ENCODE measurements at regions not wholly inside any gene's neighbourhood (a gene's known extent, or its start where the extent isn't known, plus 50 kb on each side); places are given as distances from the start of the nearest gene placed in this dataset.
A peak's percentile ranks its signal among the peaks of the same experiment; 100 is the strongest.

DNA sequence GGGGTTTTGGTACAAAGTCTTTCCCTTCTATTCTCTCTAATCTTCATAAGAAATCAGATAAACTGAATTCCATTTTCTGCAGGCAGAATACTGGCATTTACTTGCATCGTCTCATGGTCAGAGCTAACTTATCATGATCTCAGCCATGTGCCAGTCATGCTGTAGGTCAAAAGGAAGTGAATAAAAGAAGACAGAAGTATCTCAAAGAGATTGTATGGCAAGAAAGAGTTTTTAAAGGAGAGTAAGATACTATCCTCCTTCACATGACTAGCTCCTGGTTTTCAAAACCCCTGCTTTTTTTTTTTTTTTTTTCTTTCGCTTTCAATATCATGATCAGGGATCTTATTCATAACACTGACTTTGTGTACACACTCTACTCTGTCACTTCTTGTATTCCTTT lies 398.3 kb downstream of the C6orf118 start:
- DNase-seq: no peak

DNA sequence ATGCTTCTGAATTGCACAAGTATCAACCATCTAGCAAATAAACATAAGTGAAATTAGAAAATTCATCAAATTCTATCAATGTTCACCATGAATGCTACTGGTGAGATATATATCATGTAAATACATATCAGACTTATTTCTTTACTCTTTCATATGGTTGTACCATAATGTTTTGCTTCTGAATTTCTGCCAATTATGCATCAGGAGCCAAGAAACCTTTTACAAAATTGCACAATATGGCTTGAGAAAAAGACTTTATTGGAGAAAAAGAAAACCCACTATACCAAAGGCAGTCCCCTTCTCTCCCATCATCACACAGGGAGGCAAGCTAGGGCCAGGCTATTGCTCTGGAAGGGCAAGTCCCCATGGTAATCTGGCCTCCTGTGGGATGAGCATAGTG lies 402.6 kb downstream of the C6orf118 start:
- no peak for DNase-seq

DNA sequence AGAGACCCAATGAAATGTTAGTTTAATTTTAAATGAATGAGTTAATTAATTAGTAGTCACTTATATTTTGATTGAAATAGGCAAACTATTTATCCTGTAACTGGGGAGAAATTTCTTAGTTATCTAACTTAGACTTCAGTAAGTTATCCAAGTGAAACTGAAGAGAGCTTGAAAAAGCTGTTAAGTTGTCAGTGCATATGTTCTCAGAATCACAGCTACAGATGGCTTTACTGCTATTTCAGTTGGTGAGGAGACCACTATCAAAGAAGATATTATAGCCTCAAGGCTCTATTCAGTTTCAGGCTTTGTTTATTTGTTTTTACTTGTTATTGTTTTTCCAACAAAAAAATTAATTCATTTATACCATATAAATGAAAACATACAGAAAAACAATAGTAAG lies 404.1 kb downstream of the C6orf118 start:
- no peak for DNase-seq

DNA sequence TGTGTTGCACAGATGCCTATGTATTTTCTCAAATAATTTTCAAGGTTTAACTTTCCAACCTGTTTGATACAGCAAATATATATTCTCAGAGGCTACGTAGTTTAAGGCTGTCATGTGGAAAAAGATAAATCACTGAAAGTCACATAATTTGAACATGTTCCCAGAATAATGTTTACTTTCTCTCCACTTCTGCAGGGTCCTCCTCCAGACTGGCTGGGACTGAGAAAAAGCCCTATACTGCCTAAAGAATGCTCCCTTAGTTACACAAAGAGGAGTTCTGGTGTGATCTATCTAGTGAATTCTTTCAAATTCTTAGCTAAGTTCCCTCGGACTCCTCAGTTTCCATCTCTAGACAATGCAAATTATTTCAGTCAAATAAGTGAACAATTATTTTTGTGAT lies 411.0 kb downstream of the C6orf118 start:
- DNase-seq: no peak

DNA sequence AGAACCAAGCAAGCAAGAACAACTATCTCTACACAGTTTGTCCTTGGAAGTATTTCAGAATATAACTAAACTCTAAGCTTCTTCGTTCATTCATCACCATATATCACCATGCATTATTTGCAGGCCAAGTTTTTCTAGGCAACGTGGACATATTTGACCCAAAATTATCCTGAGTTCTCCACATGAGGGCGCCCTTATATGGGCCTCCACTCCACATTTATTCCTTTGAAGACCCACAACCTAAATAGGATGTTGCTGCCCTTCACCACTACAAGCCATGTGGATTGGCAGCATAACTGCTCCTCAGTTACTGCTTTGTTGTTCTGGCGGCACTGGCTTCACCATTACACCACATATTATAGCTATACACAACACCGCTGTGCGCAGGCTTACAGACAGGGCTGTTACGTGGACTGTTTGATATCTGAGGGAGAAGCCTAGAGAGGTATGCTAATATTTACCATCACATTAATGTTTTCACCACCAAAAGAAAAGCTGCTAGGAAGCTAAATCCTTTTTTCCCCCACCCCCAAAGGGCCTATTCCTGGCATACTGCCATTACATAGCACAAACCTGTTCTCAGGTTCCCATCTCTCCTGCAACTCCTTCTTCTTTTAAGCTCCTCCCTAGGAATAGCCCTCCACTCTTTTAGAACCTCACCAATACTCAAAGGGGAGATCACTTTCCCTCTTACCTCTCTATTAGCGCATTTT lies 411.7 kb downstream of the C6orf118 start:
- DNase-seq: peak; percentile 96

DNA sequence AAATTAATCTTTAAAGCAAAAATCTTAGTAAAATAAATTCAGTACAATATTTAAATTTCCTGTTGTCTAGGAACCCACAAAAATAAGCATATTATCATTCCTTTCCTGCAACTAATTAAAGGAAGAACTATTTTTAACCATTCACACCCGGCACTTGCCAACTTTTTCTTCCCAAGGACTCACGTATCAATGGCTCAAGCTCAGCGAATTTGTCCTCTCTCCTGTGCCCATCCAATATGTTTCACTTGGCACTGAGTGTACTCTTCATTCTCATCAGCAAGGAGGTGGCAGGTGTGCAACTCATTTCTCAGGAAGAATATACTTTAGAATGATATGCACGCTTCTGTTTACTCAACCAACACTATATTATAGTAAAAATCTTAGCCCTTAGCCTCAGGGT lies 419.4 kb downstream of the C6orf118 start:
- no peak for DNase-seq

DNA sequence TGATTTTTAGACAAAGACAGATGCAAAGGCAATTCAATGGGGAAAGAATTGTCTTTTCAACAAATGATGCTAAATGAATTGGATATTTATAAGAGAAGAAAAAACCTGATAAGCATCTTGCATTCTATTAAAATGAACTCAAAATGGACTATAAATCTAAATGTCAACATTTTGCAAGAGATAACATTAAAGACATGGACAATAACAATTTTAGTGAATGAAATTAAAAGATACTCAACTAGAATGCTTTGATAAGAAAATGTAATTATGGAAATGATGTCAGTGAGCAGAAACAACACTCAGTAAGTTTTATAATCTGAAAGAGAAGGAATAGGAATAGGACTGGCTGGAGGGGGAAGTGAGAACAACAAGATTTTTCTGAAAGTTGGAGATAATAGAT lies 421.7 kb downstream of the C6orf118 start:
- DNase-seq: no peak

DNA sequence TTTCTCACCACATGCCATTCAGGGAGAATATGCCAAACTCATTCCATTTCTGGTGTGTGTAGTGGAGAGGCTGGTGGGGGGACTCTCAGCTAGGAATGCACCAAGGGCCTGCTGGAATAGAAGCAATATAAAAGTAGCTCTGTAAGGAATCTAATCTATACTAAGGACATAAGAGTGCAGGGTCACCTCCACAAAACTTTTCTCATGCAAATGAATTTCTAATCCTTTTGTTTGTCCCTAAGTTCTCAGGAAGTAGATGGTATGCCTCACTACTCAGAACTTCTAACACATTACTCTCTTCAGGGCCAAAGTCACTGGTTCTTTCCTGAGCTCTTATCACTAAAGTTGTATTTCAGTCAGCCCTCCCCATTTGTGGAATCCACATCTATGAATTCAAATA lies 427.2 kb downstream of the C6orf118 start:
- DNase-seq: no peak

DNA sequence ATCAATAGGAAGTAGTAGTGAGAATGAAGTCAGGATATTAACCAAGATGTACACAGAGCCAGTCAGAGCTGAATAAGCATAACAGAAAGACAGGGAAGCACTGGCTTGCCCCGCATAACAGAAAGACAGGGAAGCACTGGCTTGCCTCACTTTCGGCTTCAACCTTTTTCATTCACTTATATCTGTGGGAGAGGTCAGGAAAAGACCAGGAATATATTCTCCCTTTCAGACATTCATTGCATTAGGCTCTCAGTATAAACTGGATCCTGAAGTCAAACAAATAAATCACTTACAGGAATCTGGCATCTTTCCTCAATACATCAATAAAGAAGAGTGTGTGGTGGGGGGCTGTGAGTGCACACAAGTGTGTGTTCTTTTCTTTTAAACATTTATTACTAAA lies 437.6 kb downstream of the C6orf118 start:
- DNase-seq: no peak

DNA sequence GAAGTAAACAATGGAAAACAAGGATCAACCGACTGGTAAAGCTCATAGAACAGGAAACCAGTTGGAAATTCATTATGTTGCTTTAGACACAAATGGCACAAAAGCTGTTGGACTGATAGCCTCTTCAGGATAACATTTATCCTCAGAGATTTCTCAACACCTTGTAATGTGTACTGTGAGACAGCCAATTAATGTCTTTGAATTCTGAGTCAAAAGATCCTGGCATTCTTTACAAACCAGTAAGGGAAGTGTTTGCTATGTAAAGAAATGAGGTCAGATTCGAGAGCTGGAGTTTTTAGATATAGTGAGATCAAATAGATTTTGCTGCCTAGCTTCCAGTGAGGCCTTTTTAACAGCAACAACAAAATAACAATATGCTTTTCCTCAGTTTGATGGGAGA lies 439.2 kb downstream of the C6orf118 start:
- DNase-seq: peak; percentile 55

DNA sequence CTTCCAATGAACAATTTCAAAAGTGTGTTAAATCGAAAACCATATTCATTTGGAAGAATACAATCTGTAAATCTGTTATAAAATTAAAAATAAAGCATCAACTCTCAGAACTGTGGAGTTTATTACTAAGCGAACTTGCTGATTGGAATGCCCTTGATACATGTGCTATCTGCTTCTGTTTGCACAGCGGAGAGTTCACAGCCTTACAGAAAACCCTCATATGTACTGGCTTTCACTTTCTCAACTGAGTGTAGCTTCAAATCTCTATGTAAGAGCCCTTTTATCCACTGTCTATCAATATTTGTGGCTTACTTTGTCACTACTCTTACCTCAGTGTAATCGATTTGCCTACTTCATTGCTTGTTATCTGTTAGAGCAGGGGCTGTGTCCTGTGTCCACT lies 447.4 kb downstream of the C6orf118 start:
- no peak for DNase-seq

DNA sequence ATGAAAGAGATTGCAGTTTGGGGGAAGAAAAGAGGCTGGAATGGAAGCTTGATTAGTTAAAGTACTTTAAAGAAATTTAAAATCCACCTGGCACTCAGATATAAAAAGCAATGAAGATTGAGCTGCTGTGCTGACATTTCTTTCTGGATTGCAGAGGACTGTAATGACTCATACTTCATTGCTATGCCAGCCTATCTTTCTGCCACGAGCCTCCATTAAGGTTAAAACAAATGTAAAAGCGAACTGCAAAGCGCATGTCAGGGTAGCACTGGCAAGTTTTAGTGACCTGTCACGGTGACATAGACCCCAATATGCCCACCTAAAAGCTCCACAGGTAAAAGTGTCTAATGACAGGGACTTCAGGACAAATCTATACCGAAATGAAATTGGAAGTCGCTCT lies 449.6 kb downstream of the C6orf118 start:
- DNase-seq: no peak

DNA sequence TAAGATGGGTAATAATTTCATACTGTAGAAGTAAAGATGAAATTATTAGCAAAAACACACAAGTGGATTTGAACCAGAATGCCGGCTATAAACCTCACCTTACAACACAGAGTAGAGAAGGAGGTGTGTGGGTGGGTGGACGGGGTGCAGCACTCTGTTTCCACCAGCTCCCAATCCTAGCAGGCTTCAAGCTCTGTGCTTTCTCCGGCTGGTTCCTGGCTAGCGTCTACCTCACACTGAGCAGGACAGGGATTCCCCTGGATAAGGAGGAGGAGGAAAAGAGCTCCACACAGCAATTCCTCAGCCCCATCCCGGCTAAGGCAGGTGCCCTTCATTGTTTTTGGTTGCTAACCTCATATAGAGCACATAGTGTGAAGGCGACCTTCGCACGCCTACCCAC lies 453.3 kb downstream of the C6orf118 start:
- DNase-seq: no peak

DNA sequence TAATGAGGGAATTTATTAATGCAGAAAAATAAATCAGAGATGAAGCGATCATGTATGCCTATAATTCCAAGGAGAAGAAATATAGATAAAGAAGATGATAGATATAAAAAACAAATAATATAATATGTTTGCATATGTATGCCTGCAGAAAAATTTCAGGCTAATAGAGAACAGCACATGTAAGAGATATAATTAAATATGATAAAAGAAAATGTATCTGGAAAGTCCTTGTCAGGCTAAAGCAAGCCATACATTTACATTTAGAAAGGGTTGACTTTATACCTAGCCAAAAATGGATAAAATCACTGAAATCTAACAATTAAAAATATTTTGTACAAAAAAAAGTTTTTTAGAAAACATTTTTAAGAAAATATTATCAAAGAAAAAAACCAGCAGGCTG lies 454.1 kb downstream of the C6orf118 start:
- DNase-seq: no peak

DNA sequence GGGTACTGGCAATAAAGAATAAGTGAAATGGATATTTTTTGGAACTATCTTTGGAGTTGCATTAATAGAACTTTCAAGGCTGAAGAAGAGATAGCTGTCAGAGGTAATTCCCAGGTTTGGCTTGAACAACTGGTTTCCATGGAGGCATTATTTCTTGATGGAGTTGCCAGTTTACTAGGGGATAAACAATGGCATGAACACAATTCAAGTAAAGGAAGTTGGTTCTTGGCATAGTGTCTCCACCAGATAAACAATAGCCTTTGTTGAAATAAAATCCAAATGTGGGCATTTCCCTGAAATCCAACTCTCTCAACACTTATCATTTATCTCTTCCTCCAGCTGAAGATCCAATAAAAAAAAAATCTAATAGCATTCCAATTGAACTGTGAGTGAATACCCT lies 454.9 kb downstream of the C6orf118 start:
- no peak for DNase-seq

DNA sequence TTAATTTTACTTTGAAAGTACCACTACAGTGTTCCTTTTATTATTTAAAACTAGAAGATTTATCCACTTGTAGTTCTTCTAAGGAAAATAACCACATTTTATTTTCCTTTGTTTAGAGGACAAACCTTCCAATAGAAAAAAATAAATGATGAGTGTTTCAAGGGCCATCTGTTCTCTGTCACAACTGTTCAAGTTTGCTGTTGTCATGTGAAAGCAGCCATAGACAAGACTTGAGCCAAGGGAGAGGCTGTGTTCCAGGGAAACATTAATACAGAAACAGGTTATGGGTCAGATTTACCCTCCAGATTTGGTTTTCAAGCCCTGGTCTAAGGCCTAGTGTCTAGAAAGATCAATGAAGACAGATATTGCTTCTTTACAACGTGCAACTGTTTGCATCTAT lies 463.6 kb downstream of the C6orf118 start:
- no peak for DNase-seq

DNA sequence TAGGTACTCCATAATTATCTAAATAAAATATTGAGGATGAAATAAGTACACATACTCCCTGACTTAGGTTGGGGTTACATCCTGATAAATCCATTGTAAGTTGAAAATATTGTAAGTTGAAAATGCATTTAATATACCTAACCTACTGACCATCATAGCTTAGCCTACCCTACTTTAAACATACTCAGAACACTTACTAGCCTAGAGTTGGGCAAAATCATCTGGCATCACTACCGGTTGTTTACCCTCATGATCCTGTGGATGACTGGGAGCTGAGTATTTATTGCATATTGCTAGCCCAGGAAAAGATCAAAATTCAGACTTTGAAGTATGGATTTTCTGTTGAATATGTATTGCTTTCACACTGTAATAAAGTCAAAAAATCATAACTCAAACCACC lies 467.3 kb downstream of the C6orf118 start:
- DNase-seq: no peak

DNA sequence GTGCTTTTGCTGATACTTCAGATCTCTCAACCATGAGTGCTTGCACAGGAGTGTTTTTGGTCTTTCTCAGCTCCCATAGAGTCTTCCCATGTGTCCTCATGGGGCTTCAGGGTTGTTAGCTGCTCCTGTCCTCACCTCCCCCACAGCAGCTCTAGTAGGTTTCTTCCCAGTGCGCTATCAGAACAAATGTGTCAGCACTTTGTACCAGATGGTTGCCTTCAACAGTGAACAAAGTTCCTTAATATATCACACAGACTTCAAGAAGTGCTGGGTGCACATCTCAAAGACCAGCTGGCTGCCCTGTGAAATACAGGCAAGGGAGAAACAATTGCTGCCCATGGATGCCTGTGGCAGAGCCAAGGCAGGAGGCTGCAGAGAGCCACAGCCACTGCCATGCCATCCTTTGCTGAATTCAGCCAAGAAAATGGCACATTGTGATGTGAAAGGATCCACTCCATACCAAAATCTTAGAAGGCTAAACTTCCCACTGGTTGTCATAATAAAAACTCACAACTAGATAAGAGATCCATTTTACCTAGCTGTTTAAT lies 471.3 kb downstream of the C6orf118 start:
- DNase-seq: no peak

DNA sequence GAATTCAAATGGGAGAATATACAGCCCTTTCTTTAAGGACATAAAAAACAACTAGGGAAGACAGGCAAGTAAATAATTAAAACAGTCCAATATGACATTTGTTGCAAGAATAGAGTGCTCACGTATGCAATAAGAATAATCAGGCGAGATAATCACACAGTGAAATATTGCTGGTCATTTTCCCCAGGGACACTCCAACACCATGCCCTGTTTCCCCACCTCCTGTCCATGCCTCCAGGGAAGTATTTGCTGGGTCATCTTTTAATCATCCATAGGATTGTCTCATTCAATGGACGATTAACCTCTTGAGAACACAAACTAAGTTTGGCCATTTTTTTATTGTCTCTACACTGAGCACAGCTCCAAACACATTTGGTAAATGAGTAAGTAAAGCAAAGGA lies 472.9 kb downstream of the C6orf118 start:
- DNase-seq: no peak

DNA sequence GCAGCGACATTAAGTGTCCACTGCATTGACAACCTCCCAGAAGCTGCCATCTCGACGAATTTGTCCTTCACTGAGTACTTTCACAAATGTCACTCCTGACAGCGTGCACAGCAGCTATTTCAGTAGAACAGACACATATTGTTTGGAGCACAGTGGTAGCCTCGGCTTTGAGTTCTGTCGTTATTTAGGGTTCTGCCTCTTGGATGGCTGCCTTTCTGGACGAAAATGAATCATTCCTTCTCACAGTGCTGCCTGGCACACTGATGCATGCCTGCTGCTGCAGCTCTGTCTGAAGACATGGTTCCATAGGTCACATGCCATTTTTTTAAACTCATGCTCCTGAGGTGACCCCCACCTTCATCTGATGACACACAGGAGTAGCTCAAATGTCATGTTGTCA lies 477.0 kb downstream of the C6orf118 start:
- no peak for DNase-seq

DNA sequence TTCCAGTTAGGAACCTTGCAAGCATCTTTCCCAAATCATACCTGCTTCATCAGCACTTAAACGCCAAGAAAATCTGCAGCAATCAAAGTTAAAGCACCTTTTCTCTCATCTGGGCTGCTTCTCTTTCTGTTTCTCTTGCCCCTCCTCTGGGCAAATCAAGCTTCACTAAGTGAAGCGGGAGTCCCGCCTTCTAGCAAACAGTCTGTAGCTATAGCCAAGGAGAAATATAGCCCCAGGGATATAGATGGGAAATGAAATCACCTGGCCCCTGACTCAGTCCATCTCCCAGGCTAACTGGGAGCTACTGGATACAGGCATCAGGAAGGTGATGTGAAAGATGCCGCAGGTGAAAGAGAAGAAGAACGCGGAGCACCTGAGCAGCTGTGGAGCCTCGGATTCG lies 481.9 kb downstream of the C6orf118 start:
- DNase-seq: no peak

DNA sequence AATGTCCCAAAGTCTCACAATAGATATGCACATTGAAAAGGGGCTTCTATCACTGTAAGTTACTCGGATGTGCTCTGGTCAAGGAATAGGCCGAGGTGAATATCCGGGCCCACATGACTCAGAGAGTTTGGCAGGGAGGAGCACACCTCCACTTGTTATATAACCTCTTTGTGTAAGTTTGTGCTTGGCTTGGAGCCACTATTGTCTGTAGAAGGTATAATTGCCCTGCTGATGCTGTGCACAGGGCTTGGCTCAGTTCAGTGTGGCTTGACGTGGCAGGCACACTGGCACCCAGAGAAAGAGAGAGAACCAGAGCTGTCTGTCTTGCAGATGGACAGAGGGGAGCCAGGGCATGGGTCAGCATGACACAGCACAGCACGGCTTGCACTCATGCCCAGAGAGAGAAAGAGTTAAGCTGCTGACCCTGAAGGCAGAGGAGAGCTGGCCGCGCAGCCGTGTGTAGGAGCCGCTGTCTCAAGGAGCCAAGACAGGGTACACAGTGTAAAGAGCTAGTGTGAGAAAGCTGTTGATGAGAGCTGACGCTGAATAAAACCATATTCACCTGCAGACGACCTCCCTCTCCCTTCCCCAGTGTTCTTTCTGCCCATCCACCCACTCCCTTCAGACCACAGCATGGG lies 482.5 kb downstream of the C6orf118 start:
- DNase-seq: no peak

DNA sequence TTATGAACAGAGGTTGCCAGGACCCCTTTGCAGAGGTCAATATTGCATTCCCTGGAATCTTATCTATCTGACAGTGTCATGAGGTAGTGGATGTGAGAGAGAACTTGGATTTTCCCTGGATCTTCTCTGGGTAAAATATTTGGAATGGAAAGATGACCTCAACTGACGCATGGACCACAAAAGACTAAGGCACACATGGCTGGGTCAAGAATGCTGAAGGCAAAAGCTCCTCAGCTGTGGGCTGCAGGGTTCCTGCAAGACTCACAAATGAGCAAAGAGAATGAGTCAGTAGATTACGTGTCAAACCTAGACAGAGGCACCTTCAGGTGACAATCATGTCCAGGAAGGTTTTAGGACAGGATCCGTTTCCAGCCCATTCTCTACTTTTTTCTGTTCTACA lies 484.0 kb downstream of the C6orf118 start:
- DNase-seq: no peak

DNA sequence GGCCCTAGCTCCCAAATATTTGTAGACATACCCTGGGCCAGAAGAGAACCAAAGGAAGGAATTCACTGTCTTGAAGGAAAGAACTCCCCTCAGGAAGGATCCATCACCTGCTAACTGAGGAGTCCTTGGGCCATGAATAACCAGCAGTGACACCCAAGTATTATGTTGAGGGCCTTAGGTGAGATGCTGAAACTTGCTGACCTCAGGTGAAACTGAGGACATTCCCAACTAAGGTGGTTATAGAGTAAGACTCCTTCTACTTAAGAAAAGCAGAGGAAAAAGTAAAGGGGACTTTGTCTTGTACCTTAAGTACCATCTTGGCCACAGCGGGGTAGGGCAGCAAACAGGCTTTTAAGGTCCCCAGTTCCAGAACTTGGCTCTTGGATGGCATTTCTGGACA lies 491.7 kb downstream of the C6orf118 start:
- no peak for DNase-seq

DNA sequence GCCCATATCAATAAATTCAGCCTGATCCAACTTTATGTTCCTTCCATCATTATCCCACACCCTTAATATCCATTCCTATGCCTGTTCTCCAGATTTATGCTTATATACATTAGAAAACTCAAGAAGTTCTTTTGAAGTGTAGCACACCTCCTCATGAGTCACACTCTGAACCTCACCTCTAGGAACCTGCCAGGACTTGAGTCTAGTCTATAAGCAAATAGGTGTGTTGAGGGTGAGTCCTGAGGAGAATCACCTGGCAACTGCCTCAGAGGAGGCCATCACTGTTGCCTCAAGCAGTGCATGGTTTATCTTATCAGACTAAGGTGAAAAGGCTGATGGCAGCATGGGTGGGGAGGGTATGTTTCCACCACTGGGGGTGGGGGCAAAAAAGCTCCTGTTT lies 496.7 kb downstream of the C6orf118 start:
- no peak for DNase-seq
